HepG2 (cell line): ENCODE measurements at regions not wholly inside any gene's neighbourhood (a gene's known extent, or its start where the extent isn't known, plus 50 kb on each side); places are given as distances from the start of the nearest gene placed in this dataset.
A peak's percentile ranks its signal among the peaks of the same experiment; 100 is the strongest.

Experiments
- ATAC-seq: fragments of 200-7000 bp; cut with Tn5 transposase; 3 replicates; pipeline ENCODE4 v1.9.1; 2020; ENCODE audit warnings: mild to moderate bottlenecking, moderate library complexity
- BruUV-seq: library from RNA; stranded (reverse); fragments of 400-500 nt; replicated peaks from 2 replicates; lab custom pipeline; 2021; lab: Mats Ljungman, UMichigan
- CTCF ChIA-PET: fragments of 300-600 bp; formaldehyde crosslinking; extraction: SDS; loops from one replicate; lab custom pipeline; 2021; ENCODE audit warnings: low total read pairs, inconsistent platforms, low intra/inter-chr PET ratio; lab: Yijun Ruan, JAX
- POLR2A ChIA-PET: fragments of 350-600 bp; sonication (Branson Sonifier 250); formaldehyde crosslinking; loops from one replicate; lab custom pipeline; 2020; ENCODE audit warnings: antibody characterized with exemption, inconsistent platforms; lab: Yijun Ruan, JAX
- DNase-seq: peaks from one replicate; pipeline ENCODE4 v3.0.0-alpha.2; 2015; ENCODE audit warnings: low spot score
- FAIRE-seq: peaks from 3 replicates; lab custom pipeline; 2011; peaks lifted over from hg19 to GRCh38; lab: Jason Lieb, UNC
- H2AFZ ChIP-seq: one replicate; pipeline ENCODE4 v1.6.1; 2011; ENCODE audit warnings: low read length, inconsistent platforms
- H3K27ac ChIP-seq: fragments of 300-600 bp; 3 replicates; pipeline ENCODE4 v1.8.0; 2011; ENCODE audit warnings: mixed run types, mild to moderate bottlenecking, mixed read lengths, low read length, inconsistent platforms; ENCODE audit not compliant: insufficient read depth; ENCODE audit errors: extremely low read length
- H3K27me3 ChIP-seq, 2 experiments: fragments of 200-600 bp in 1 of 2; 2 replicates in 1 of 2; 3 replicates in 1 of 2; pipeline versions ENCODE4 v1.6.0 to v1.8.0; 2011; ENCODE audit warnings: low read length in 2 of 2, mild to moderate bottlenecking in 2 of 2, moderate library complexity in 2 of 2, inconsistent platforms in 1 of 2; ENCODE audit not compliant: insufficient read depth in 2 of 2, control insufficient read depth in 1 of 2
- H3K36me3 ChIP-seq, 2 experiments: fragments of 200-600 bp in 1 of 2; replicated peaks in 1 of 2; 2 replicates in 1 of 2; 3 replicates in 1 of 2; pipeline versions ENCODE4 v1.5.1 to v1.8.0; 2011; ENCODE audit warnings: low read length in 2 of 2, inconsistent platforms in 1 of 2; ENCODE audit not compliant: insufficient read depth in 2 of 2, control insufficient read depth in 1 of 2
- H3K4me1 ChIP-seq: 2 replicates; pipeline ENCODE4 v1.5.1; 2012; ENCODE audit warnings: low read length, inconsistent platforms; ENCODE audit not compliant: insufficient read depth
- H3K4me2 ChIP-seq: 2 replicates; pipeline ENCODE4 v1.6.0; 2011; ENCODE audit warnings: low read depth, low read length, inconsistent platforms
- H3K4me3 ChIP-seq, 3 experiments: fragments of 200-600 bp in 1 of 3; sonication (generic), shearing (Covaris generic) in 1 of 3; replicated peaks in 1 of 3; 2 replicates each; pipeline ENCODE4 v1.5.1; 2011 to 2016; ENCODE audit warnings: low read length in 3 of 3, inconsistent platforms in 2 of 3, low read depth in 2 of 3, mild to moderate bottlenecking in 2 of 3, control low read depth in 1 of 3, mixed read lengths in 1 of 3; ENCODE audit not compliant: insufficient read depth in 1 of 3
- H3K79me2 ChIP-seq: one replicate; pipeline ENCODE4 v1.6.1; 2011; ENCODE audit warnings: low read length, inconsistent platforms; ENCODE audit not compliant: insufficient read depth
- H3K9ac ChIP-seq: 2 replicates; pipeline ENCODE4 v1.6.0; 2011; ENCODE audit warnings: mild to moderate bottlenecking, low read depth, low read length, inconsistent platforms; ENCODE audit not compliant: insufficient read depth
- H3K9me3 ChIP-seq: 2 replicates; pipeline ENCODE4 v1.5.1; 2012; ENCODE audit warnings: mild to moderate bottlenecking, low read length
- H4K20me1 ChIP-seq: 2 replicates; pipeline ENCODE4 v1.6.0; 2011; ENCODE audit warnings: inconsistent platforms, mild to moderate bottlenecking, low read length, moderate library complexity; ENCODE audit not compliant: insufficient read depth
- BCLAF1 ChIP-seq: fragments of 450-650 bp; IDR thresholded peaks from 2 replicates; pipeline ENCODE4 v1.6.1; 2017; ENCODE audit warnings: mild to moderate bottlenecking
- CCAR2 ChIP-seq: fragments of 200-400 bp; formaldehyde crosslinking; optimal IDR thresholded peaks from 2 replicates; pipeline ENCODE3; 2018; ENCODE audit warnings: low read depth, mild to moderate bottlenecking, low read length, moderate library complexity
- CEBPB ChIP-seq: IDR thresholded peaks from 2 replicates; pipeline ENCODE4 v1.6.1; 2011; ENCODE audit warnings: low read depth, low read length, improper control_type of control experiment, borderline replicate concordance
- CENPBD1 ChIP-seq: sonication (generic); formaldehyde crosslinking; IDR thresholded peaks from 2 replicates; pipeline ENCODE4 v1.8.0; 2022; ENCODE audit warnings: missing genetic modification reagents, low read depth, mild to moderate bottlenecking, borderline replicate concordance
- NCOA1 ChIP-seq: sonication (generic); formaldehyde crosslinking; IDR thresholded peaks from 2 replicates; pipeline ENCODE4 v1.9.0; 2021; ENCODE audit warnings: missing genetic modification reagents
- TOPORS ChIP-seq: sonication (generic); formaldehyde crosslinking; IDR thresholded peaks from 2 replicates; pipeline ENCODE4 v1.8.0; 2023; ENCODE audit warnings: mild to moderate bottlenecking, missing genetic modification reagents
- ZFP37 ChIP-seq: sonication (generic); formaldehyde crosslinking; IDR thresholded peaks from 2 replicates; pipeline ENCODE4 v1.4.0; 2020; ENCODE audit warnings: missing genetic modification reagents, borderline replicate concordance
- ZNF431 ChIP-seq: sonication (generic); formaldehyde crosslinking; IDR thresholded peaks from 2 replicates; pipeline ENCODE4 v1.9.0; 2022; ENCODE audit warnings: missing genetic modification reagents, low read depth, mild to moderate bottlenecking, borderline replicate concordance
- ZNF619 ChIP-seq: sonication (generic); formaldehyde crosslinking; IDR thresholded peaks from 2 replicates; pipeline ENCODE4 v1.4.0; 2020; ENCODE audit warnings: mild to moderate bottlenecking, missing genetic modification reagents
- ZNF775 ChIP-seq: sonication (generic); formaldehyde crosslinking; IDR thresholded peaks from 2 replicates; pipeline ENCODE4 v1.4.0; 2020; ENCODE audit warnings: missing genetic modification reagents, mild to moderate bottlenecking, moderate library complexity, borderline replicate concordance
- ZSCAN21 ChIP-seq: sonication (generic); formaldehyde crosslinking; IDR thresholded peaks from 2 replicates; pipeline ENCODE4 v1.8.0; 2022; ENCODE audit warnings: mild to moderate bottlenecking, missing genetic modification reagents, moderate library complexity, borderline replicate concordance
- ZSCAN29 ChIP-seq: sonication (generic); formaldehyde crosslinking; conservative IDR thresholded peaks from 2 replicates; pipeline ENCODE4 v1.4.0; 2020; ENCODE audit warnings: mild to moderate bottlenecking, missing genetic modification reagents
- WGBS: methylation state at CpG from one replicate; pipeline ENCODE4 v1.1.6; 2017; ENCODE audit warnings: low lambda C conversion rate; 5-methylcytosine and 5-hydroxymethylcytosine counted together
- in situ Hi-C: cut with HindIII; loops from 2 replicates; pipeline ENCODE4 v1.10.0; 2017; ENCODE audit warnings: low pct_unique_long_range_greater_than_20kb; ENCODE audit not compliant: extremely low pct_ligation_motif_present
- intact Hi-C: fragments of 100-400 bp; cut with micrococcal nuclease; formaldehyde crosslinking; loops from one replicate; pipeline ENCODE4 v1.10.0; 2022; ENCODE audit not compliant: unreplicated experiment
- TF ChIP-seq, protein P1 (sequence below): sonication (generic); formaldehyde crosslinking; IDR thresholded peaks from 2 replicates; pipeline ENCODE4 v1.4.0; 2020; ENCODE audit warnings: mild to moderate bottlenecking, missing genetic modification reagents

DNA sequence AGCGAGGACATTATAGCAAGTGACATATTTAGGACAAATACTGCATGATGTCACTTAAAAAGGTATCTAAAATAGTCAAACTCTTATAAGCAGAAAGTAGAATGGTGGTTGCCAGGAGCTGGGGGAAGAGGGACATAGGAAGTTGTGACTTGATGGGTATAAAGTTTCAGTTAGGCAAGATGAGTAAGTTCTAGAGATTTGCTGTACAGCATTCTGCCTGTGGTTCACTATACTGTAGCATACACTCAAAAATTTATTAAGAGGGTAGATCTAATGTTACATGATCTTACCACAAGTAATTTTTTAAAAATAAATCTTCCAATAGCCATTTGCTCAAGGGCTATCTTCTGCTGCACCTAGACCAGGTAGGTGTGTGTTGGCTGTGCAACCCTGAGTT, 78.1 kb upstream of the NPAS2 start (continued):
- TF ChIP-seq BCLAF1 (no peak), ZSCAN21 (no peak), ZSCAN29 (CRISPR knock-in tag) (0 out of 2 replicates have a peak, but pooled peaks have one; percentile 11), ZNF775 (CRISPR knock-in tag) (no peak), NCOA1 (no peak)
- TF ChIP-seq, all 625 proteins: peak for 2

- 17% methylated on average over 12 of the region's 12 CpGs for WGBS
- Histone ChIP-seq H3K79me2 (no peaks in the 10 kb centered on the region), H4K20me1 (no peaks in the 10 kb centered on the region), H3K36me3 (no peaks in the 10 kb centered on the region), H3K9ac (no peak overlapping the region; the same call in 1 of the 2 replicates), H3K4me3 (peak overlapping the region in 2 of 3 experiments; percentile 0 to 6; a peak in 1 of 6 replicates), H3K27me3 (no peaks in the 10 kb centered on the region; a peak in 1 of 5 replicates), H2AFZ (peak overlapping the region; percentile 20), H3K27ac (no peak overlapping the region), H3K4me2 (peak overlapping the region; percentile 67), H3K9me3 (no peaks in the 10 kb centered on the region), H3K4me1 (peaks cover 48% of the 10 kb centered on the region)
- in situ Hi-C loops (no loop called here), intact Hi-C loops (loop anchor here (2.0 kb wide), 1 partner anchor 38 kb away; no protein-coding TSS in a partner anchor)
- DNase-seq (peak; percentile 82), FAIRE-seq (peak; percentile 48), ATAC-seq (peak; percentile 84)
- ChIA-PET POLR2A (interaction anchor here (1.4 kb wide), 1 partner anchor 38 kb away, joined by 8 read pairs; no protein-coding TSS in a partner anchor), CTCF (no interaction called here)
- BruUV-seq = TSS peak; percentile 92
- TF ChIP-seq ZFP37 (CRISPR knock-in tag) (no peak), CENPBD1 (no peak), ZNF619 (no peak), ZNF431 (CRISPR knock-in tag) (no peak), CCAR2 (no peak), CEBPB (no peak), TOPORS (no peak)
- TF ChIP-seq, protein P1, sequence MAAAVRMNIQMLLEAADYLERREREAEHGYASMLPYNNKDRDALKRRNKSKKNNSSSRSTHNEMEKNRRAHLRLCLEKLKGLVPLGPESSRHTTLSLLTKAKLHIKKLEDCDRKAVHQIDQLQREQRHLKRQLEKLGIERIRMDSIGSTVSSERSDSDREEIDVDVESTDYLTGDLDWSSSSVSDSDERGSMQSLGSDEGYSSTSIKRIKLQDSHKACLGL (CRISPR knock-in tag) = no peak
Measured at GRCh38 chr2:100742277-100743254, 77.4 kb upstream of the NPAS2 start.
